ENCODE measurements at regions not wholly inside any gene's neighbourhood (a gene's known extent, or its start where the extent isn't known, plus 50 kb on each side); places are given as distances from the start of the nearest gene placed in this dataset.

- Histone ChIP-seq H3K9me3 (ENCODE audit: control insufficient read depth in 2 of 3, insufficient read depth in 1 of 3, low read length in 3 of 3) (no peaks in the 10 kb centered on the region), H3K4me3 (ENCODE audit: low read length in 3 of 3) (no peak overlapping the region), H3K4me1 (ENCODE audit: control insufficient read depth in 2 of 3, insufficient read depth in 2 of 3, low read depth in 1 of 3, low read length in 3 of 3) (peaks cover 0 to 2% (median 0%) of the 10 kb centered on the region in 3 donors), H3K36me3 (ENCODE audit: control insufficient read depth in 2 of 3, insufficient read depth in 3 of 3, low read length in 3 of 3) (no peaks in the 10 kb centered on the region), H3K27me3 (ENCODE audit: control insufficient read depth, insufficient read depth, low read length) (no peaks in the 10 kb centered on the region), H3K27ac (ENCODE audit: low read depth in 2 of 2, low read length in 2 of 2) (no peak overlapping the region), H3K9ac (ENCODE audit: low read length in 3 of 3) (no peak overlapping the region)
- intact Hi-C loops (cut with DNase I), result no loop called here
- FAIRE-seq (no peak), DNase-seq (peak in 1 of 5 donors; percentile 19)
- no peak for TF ChIP-seq CTCF (IDR thresholded peaks at IDR 0.05; ENCODE audit: borderline replicate concordance, extremely low read depth, insufficient read depth)
Measured at GRCh38 chr7:25486656-25487055, 258.4 kb upstream of the NPVF start.

- no peak for TF ChIP-seq CTCF (IDR thresholded peaks at IDR 0.05; ENCODE audit: borderline replicate concordance, extremely low read depth, insufficient read depth)
- Histone ChIP-seq H3K9me3 (ENCODE audit: control insufficient read depth in 2 of 3, insufficient read depth in 1 of 3, low read length in 3 of 3) (no peaks in the 10 kb centered on the region), H3K4me1 (ENCODE audit: control insufficient read depth in 2 of 3, insufficient read depth in 2 of 3, low read depth in 1 of 3, low read length in 3 of 3) (no peaks in the 10 kb centered on the region), H3K36me3 (ENCODE audit: control insufficient read depth in 2 of 3, insufficient read depth in 3 of 3, low read length in 3 of 3) (no peaks in the 10 kb centered on the region), H3K4me3 (ENCODE audit: low read length in 3 of 3) (no peak overlapping the region), H3K9ac (ENCODE audit: low read length in 3 of 3) (no peak overlapping the region), H3K27me3 (ENCODE audit: control insufficient read depth, insufficient read depth, low read length) (no peaks in the 10 kb centered on the region), H3K27ac (ENCODE audit: low read depth in 2 of 2, low read length in 2 of 2) (no peak overlapping the region)
- intact Hi-C loops (cut with DNase I), result no loop called here
- no peak for DNase-seq
- FAIRE-seq, result no peak
Measured at GRCh38 chr7:25493805-25494366, 265.6 kb upstream of the NPVF start.

DNA sequence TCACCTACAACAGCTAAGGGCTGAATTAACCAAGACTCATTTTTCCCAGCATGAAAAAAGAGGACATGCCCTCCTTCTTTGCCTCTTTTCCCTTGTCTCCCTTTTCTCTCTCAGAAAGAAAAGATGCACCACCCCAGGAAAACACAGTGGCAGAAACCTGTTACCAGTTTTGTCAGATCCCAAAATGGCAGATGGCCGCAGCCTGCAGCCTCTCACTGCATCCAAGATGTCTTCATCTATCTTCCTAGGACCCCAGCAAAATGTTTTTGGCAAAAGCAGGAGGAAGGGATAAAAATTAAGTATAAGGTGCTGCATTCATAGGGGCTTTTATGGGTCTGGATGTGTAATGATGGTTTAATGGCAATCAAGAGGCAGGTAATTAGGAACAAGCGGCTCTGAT is 266.6 kb upstream of the NPVF start:
- no peaks in the 10 kb centered on the region for H3K27me3 ChIP-seq (ENCODE audit: control insufficient read depth, insufficient read depth, low read length)
- no peak overlapping the region for H3K4me3 ChIP-seq (ENCODE audit: low read length in 3 of 3)
- DNase-seq (no peak), FAIRE-seq (no peak)
- H3K4me1 ChIP-seq (ENCODE audit: control insufficient read depth in 2 of 3, insufficient read depth in 2 of 3, low read depth in 1 of 3, low read length in 3 of 3), result no peaks in the 10 kb centered on the region
- H3K27ac ChIP-seq (ENCODE audit: low read depth in 2 of 2, low read length in 2 of 2), result no peak overlapping the region
- H3K36me3 ChIP-seq (ENCODE audit: control insufficient read depth in 2 of 3, insufficient read depth in 3 of 3, low read length in 3 of 3), result no peaks in the 10 kb centered on the region
- TF ChIP-seq CTCF (IDR thresholded peaks at IDR 0.05; ENCODE audit: borderline replicate concordance, extremely low read depth, insufficient read depth), result no peak
- no peaks in the 10 kb centered on the region for H3K9me3 ChIP-seq (ENCODE audit: control insufficient read depth in 2 of 3, insufficient read depth in 1 of 3, low read length in 3 of 3)
- H3K9ac ChIP-seq (ENCODE audit: low read length in 3 of 3), result no peak overlapping the region
- intact Hi-C loops (cut with DNase I), result no loop called here

Data from kidney (tissue), 13 donors.